SK-N-SH treated with all-trans-retinoic acid at 6 μM for 48 hours (cell line): ENCODE measurements at regions not wholly inside any gene's neighbourhood (a gene's known extent, or its start where the extent isn't known, plus 50 kb on each side); places are given as distances from the start of the nearest gene placed in this dataset.

Experiments
- ATAC-seq: fragments of 200-7000 bp; cut with Tn5 transposase; 3 replicates; pipeline ENCODE4 v1.9.1; 2020; ENCODE audit warnings: mild to moderate bottlenecking, moderate library complexity
- ARNTL ChIP-seq: fragments of 450-650 bp; formaldehyde crosslinking; IDR thresholded peaks from 2 replicates; pipeline ENCODE4 v1.5.0; 2020; ENCODE audit warnings: low read depth, mild to moderate bottlenecking, moderate library complexity, borderline replicate concordance
- CSDC2 ChIP-seq: fragments of 250-450 bp; sonication (Bioruptor Pico); IDR thresholded peaks from 2 replicates; pipeline ENCODE4 v1.5.0; 2020; ENCODE audit warnings: mild to moderate bottlenecking, moderate library complexity
- CSRNP3 ChIP-seq: fragments of 250-450 bp; sonication (Bioruptor Pico); IDR thresholded peaks from 2 replicates; pipeline ENCODE4 v1.5.1; 2021; ENCODE audit warnings: mild to moderate bottlenecking, moderate library complexity
- ESRRG ChIP-seq: fragments of 250-450 bp; sonication (Bioruptor Pico); IDR thresholded peaks from 2 replicates; pipeline ENCODE4 v1.6.1; 2021; ENCODE audit warnings: mild to moderate bottlenecking
- GLIS3 ChIP-seq: fragments of 250-450 bp; sonication (Bioruptor Pico); IDR thresholded peaks from 2 replicates; pipeline ENCODE4 v1.5.0; 2020; ENCODE audit warnings: mild to moderate bottlenecking, moderate library complexity
- ISL1 ChIP-seq: fragments of 250-450 bp; sonication (Bioruptor Pico); IDR thresholded peaks from 2 replicates; pipeline ENCODE4 v2.1.2; 2022; ENCODE audit warnings: mild to moderate bottlenecking, moderate library complexity
- OSR1 ChIP-seq: fragments of 250-450 bp; sonication (Bioruptor Pico); IDR thresholded peaks from 2 replicates; pipeline ENCODE4 v1.8.0; 2022; ENCODE audit warnings: moderate library complexity, mild to moderate bottlenecking, inconsistent platforms
- PATZ1 ChIP-seq: fragments of 250-450 bp; sonication (Bioruptor Pico); IDR thresholded peaks from 2 replicates; pipeline ENCODE4 v1.8.0; 2020; ENCODE audit warnings: mild to moderate bottlenecking, moderate library complexity, borderline replicate concordance
- POU6F1 ChIP-seq: fragments of 250-450 bp; sonication (Bioruptor Pico); IDR thresholded peaks from 2 replicates; pipeline ENCODE4 v1.8.0; 2021; ENCODE audit warnings: low read depth, mild to moderate bottlenecking, moderate library complexity, borderline replicate concordance
- PPARA ChIP-seq: fragments of 250-450 bp; sonication (Bioruptor Pico); IDR thresholded peaks from 2 replicates; pipeline ENCODE4 v1.5.0; 2020; ENCODE audit warnings: mild to moderate bottlenecking, borderline replicate concordance
- RARB ChIP-seq: fragments of 250-450 bp; sonication (Bioruptor Pico); IDR thresholded peaks from 2 replicates; pipeline ENCODE4 v1.8.0; 2021; ENCODE audit warnings: mild to moderate bottlenecking, moderate library complexity
- SNAI2 ChIP-seq: fragments of 250-450 bp; sonication (Bioruptor Pico); IDR thresholded peaks from 2 replicates; pipeline ENCODE4 v1.5.0; 2020; ENCODE audit warnings: mild to moderate bottlenecking, moderate library complexity
- TCF4 ChIP-seq: fragments of 250-450 bp; sonication (Bioruptor Pico); IDR thresholded peaks from 2 replicates; pipeline ENCODE4 v1.8.0; 2021; ENCODE audit warnings: mild to moderate bottlenecking, moderate library complexity, borderline replicate concordance
- TOX ChIP-seq: fragments of 250-450 bp; sonication (Bioruptor Pico); IDR thresholded peaks from 2 replicates; pipeline ENCODE4 v1.8.0; 2021; ENCODE audit warnings: mild to moderate bottlenecking, moderate library complexity, borderline replicate concordance
- TSHZ2 ChIP-seq: fragments of 250-450 bp; sonication (Bioruptor Pico); IDR thresholded peaks from 2 replicates; pipeline ENCODE4 v1.5.0; 2020; ENCODE audit warnings: mild to moderate bottlenecking, moderate library complexity
- ZC3H10 ChIP-seq: fragments of 250-450 bp; sonication (Bioruptor Pico); IDR thresholded peaks from 2 replicates; pipeline ENCODE4 v1.5.1; 2021; ENCODE audit warnings: mild to moderate bottlenecking, moderate library complexity
- ZFP3 ChIP-seq: fragments of 250-450 bp; sonication (Bioruptor Pico); IDR thresholded peaks from 2 replicates; pipeline ENCODE4 v1.5.0; 2020; ENCODE audit warnings: mild to moderate bottlenecking, moderate library complexity
- ZFP30 ChIP-seq: fragments of 450-650 bp; formaldehyde crosslinking; IDR thresholded peaks from 2 replicates; pipeline ENCODE4 v1.5.0; 2022; ENCODE audit warnings: mild to moderate bottlenecking, moderate library complexity
- ZNF565 ChIP-seq: fragments of 450-650 bp; formaldehyde crosslinking; conservative IDR thresholded peaks from 2 replicates; pipeline ENCODE4 v1.5.0; 2020; ENCODE audit warnings: low read depth, mild to moderate bottlenecking, moderate library complexity
- ZNF70 ChIP-seq: fragments of 450-650 bp; formaldehyde crosslinking; IDR thresholded peaks from 2 replicates; pipeline ENCODE4 v1.5.0; 2020; ENCODE audit warnings: mild to moderate bottlenecking, moderate library complexity
- ZNF8 ChIP-seq: fragments of 450-650 bp; formaldehyde crosslinking; IDR thresholded peaks from 2 replicates; pipeline ENCODE4 v1.5.0; 2020; ENCODE audit warnings: mild to moderate bottlenecking, moderate library complexity

GRCh38 chr1:22208268-22208972 is 65.5 kb upstream of the WNT4 start:
- TF ChIP-seq GLIS3: no peak
- TF ChIP-seq ZNF8 (CRISPR knock-in tag): no peak
- TF ChIP-seq ZFP30 (CRISPR knock-in tag): no peak
- no peak for TF ChIP-seq PATZ1
- ATAC-seq: no peak

GRCh38 chr1:22208973-22209378 is 66.1 kb upstream of the WNT4 start:
- TF ChIP-seq PPARA (CRISPR knock-in tag): no peak
- no peak for TF ChIP-seq ARNTL (CRISPR knock-in tag)
- no peak for TF ChIP-seq POU6F1
- no peak for TF ChIP-seq ZC3H10
- TF ChIP-seq ZFP30 (CRISPR knock-in tag): no peak
- TF ChIP-seq ZFP3 (CRISPR knock-in tag): no peak
- TF ChIP-seq CSRNP3 (CRISPR knock-in tag): no peak
- no peak for TF ChIP-seq GLIS3
- TF ChIP-seq TSHZ2 (CRISPR knock-in tag): no peak
- no peak for TF ChIP-seq ZNF565 (CRISPR knock-in tag)
- TF ChIP-seq OSR1 (CRISPR knock-in tag): no peak
- TF ChIP-seq ISL1 (CRISPR knock-in tag): no peak
- TF ChIP-seq TCF4 (CRISPR knock-in tag): no peak
- TF ChIP-seq, all 23 proteins: peak for 0
- ATAC-seq: no peak

- TF ChIP-seq TOX (CRISPR knock-in tag) (no peak), TCF4 (CRISPR knock-in tag) (no peak), ISL1 (CRISPR knock-in tag) (no peak), RARB (CRISPR knock-in tag) (no peak), GLIS3 (no peak)
- no peak for ATAC-seq
Observed at GRCh38 chr1:22210176-22210575, 67.3 kb upstream of the WNT4 start.

GRCh38 chr1:22210636-22211035 is 67.7 kb upstream of the WNT4 start:
- ATAC-seq: no peak
- TF ChIP-seq ESRRG (CRISPR knock-in tag) (no peak), ZFP30 (CRISPR knock-in tag) (no peak), ARNTL (CRISPR knock-in tag) (no peak), ZNF565 (CRISPR knock-in tag) (no peak), RARB (CRISPR knock-in tag) (no peak), POU6F1 (no peak), ZNF70 (no peak), TSHZ2 (CRISPR knock-in tag) (no peak), SNAI2 (CRISPR knock-in tag) (no peak), TCF4 (CRISPR knock-in tag) (no peak), OSR1 (CRISPR knock-in tag) (no peak), CSDC2 (CRISPR knock-in tag) (no peak), PATZ1 (no peak), GLIS3 (no peak)
